ENCODE measurements at regions not wholly inside any gene's neighbourhood (a gene's known extent, or its start where the extent isn't known, plus 50 kb on each side); places are given as distances from the start of the nearest gene placed in this dataset.
"Not testable (repeated sequence)": the region's sequence is repeated elsewhere in the genome, so short reads cannot be mapped to it uniquely, and the experiment has no call there.

- no peak for DNase-seq (ENCODE audit: low read depth)
Measured at GRCh38 chr6:110558575-110558974, 82.2 kb upstream of the SLC22A16 start.

GRCh38 chr6:110557199-110557598 is 80.8 kb upstream of the SLC22A16 start:
- no peak for DNase-seq (ENCODE audit: low read depth)

GRCh38 chr6:110556317-110557110 is 80.1 kb upstream of the SLC22A16 start:
- DNase-seq (ENCODE audit: low read depth), result no peak

GRCh38 chr6:110554966-110555460 is 78.6 kb upstream of the SLC22A16 start:
- no peak for DNase-seq (ENCODE audit: low read depth)

GRCh38 chr6:110554441-110554840 is 78.0 kb upstream of the SLC22A16 start:
- no peak for DNase-seq (ENCODE audit: low read depth)

- no peak for DNase-seq (ENCODE audit: low read depth)
Measured at GRCh38 chr6:110552901-110553641, 76.7 kb upstream of the SLC22A16 start.

GRCh38 chr6:110552076-110552475 is 75.7 kb upstream of the SLC22A16 start:
- no peak for DNase-seq (ENCODE audit: low read depth)

- DNase-seq (ENCODE audit: low read depth), result no peak
Measured at GRCh38 chr6:110551088-110551487, 74.7 kb upstream of the SLC22A16 start.

- no peak for DNase-seq (ENCODE audit: low read depth)
Measured at GRCh38 chr6:110550353-110550752, 73.9 kb upstream of the SLC22A16 start.

- no peak for DNase-seq (ENCODE audit: low read depth)
Measured at GRCh38 chr6:110549277-110549676, 72.9 kb upstream of the SLC22A16 start.

- no peak for DNase-seq (ENCODE audit: low read depth)
Measured at GRCh38 chr6:110548110-110548847, 71.9 kb upstream of the SLC22A16 start.

- peak; percentile 71 for DNase-seq (ENCODE audit: low read depth)
Measured at GRCh38 chr6:110547266-110547964, 71.0 kb upstream of the SLC22A16 start.

- no peak for DNase-seq (ENCODE audit: low read depth)
Measured at GRCh38 chr6:110545081-110545872, 68.9 kb upstream of the SLC22A16 start.

GRCh38 chr6:110544472-110544871 is 68.1 kb upstream of the SLC22A16 start:
- no peak for DNase-seq (ENCODE audit: low read depth)

GRCh38 chr6:110543106-110543505 is 66.7 kb upstream of the SLC22A16 start:
- no peak for DNase-seq (ENCODE audit: low read depth)

- no peak for DNase-seq (ENCODE audit: low read depth)
Measured at GRCh38 chr6:110542311-110543024, 66.1 kb upstream of the SLC22A16 start.

GRCh38 chr6:110541701-110542309 is 65.4 kb upstream of the SLC22A16 start:
- peak; percentile 42 for DNase-seq (ENCODE audit: low read depth)

GRCh38 chr6:110539277-110540019 is 63.0 kb upstream of the SLC22A16 start:
- DNase-seq (ENCODE audit: low read depth), result not testable (repeated sequence)

All from LHCN-M2 (cell line).